HCT116 (cell line): ENCODE measurements at regions not wholly inside any gene's neighbourhood (a gene's known extent, or its start where the extent isn't known, plus 50 kb on each side); places are given as distances from the start of the nearest gene placed in this dataset.

Experiments used
- POLR2A ChIP-seq: IDR thresholded peaks from 2 replicates; pipeline ENCODE4 v1.7.0; 2011; ENCODE audit warnings: borderline replicate concordance; ENCODE audit not compliant: insufficient read depth, insufficient read length; ENCODE audit errors: extremely low read depth
- ZFX ChIP-seq: fragments of 450-650 bp; IDR thresholded peaks from 2 replicates; pipeline ENCODE4 v1.6.1; 2017
- ZNF274 ChIP-seq: fragments of 200-500 bp; sonication (Bioruptor generic); IDR thresholded peaks from 2 replicates; pipeline ENCODE4 v1.6.1; 2014; ENCODE audit warnings: mild to moderate bottlenecking, low read depth, low read length, inconsistent platforms
- TF ChIP-seq, protein P1 (sequence below), 3 experiments: fragments of 200-600 bp in 1 of 3; sonication (generic) in 1 of 3; IDR thresholded peaks in 2 of 3; conservative IDR thresholded peaks in 1 of 3; 2 replicates each; pipeline ENCODE4 v1.5.1; 2012 to 2017; ENCODE audit warnings: low read depth in 2 of 3, low read length in 2 of 3, antibody characterized with exemption in 1 of 3, borderline replicate concordance in 1 of 3, control low read depth in 1 of 3, mild to moderate bottlenecking in 1 of 3, mixed read lengths in 1 of 3, mixed run types in 1 of 3, moderate library complexity in 1 of 3; ENCODE audit not compliant: insufficient read depth in 1 of 3

DNA sequence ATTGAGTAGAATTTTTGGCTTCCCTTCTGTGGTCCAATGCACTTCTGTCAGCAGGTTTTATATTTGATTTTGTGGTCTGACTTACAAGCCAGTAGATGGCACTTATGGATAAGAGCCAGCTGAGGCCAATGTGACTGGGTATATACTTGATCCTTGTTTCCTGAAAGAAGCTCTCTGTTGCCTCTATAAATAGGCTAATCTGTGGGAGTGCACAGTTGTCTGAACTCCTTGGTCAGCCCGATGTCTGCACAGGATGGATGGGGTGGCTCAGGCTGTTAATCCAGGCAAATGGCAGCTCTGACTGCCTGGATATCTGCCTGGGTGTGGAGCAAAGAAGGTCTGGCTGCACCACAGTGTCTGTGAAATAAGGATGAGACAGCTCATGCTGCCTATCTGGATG is 1183.7 kb upstream of the PRMT6 start:
- no peak for TF ChIP-seq ZFX
- TF ChIP-seq, protein P1, sequence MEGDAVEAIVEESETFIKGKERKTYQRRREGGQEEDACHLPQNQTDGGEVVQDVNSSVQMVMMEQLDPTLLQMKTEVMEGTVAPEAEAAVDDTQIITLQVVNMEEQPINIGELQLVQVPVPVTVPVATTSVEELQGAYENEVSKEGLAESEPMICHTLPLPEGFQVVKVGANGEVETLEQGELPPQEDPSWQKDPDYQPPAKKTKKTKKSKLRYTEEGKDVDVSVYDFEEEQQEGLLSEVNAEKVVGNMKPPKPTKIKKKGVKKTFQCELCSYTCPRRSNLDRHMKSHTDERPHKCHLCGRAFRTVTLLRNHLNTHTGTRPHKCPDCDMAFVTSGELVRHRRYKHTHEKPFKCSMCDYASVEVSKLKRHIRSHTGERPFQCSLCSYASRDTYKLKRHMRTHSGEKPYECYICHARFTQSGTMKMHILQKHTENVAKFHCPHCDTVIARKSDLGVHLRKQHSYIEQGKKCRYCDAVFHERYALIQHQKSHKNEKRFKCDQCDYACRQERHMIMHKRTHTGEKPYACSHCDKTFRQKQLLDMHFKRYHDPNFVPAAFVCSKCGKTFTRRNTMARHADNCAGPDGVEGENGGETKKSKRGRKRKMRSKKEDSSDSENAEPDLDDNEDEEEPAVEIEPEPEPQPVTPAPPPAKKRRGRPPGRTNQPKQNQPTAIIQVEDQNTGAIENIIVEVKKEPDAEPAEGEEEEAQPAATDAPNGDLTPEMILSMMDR (IDR thresholded peaks at IDR 0.05 in 2 of 3, conservative IDR thresholded peaks at IDR 0.05 in 1 of 3; ENCODE audit: borderline replicate concordance in 1 of 3, insufficient read depth in 1 of 3, low read depth in 2 of 3, low read length in 2 of 3) = no peak
- no peak for TF ChIP-seq POLR2A
- no peak for TF ChIP-seq ZNF274
